ENCODE measurements at regions not wholly inside any gene's neighbourhood (a gene's known extent, or its start where the extent isn't known, plus 50 kb on each side); places are given as distances from the start of the nearest gene placed in this dataset.

- no peak for DNase-seq (ENCODE audit: low spot score)
These were observed 764.0 kb upstream of the DPPA4 start for GRCh38 chr3:110101361-110101760.

GRCh38 chr3:110106805-110107204 is 769.5 kb upstream of the DPPA4 start:
- DNase-seq (ENCODE audit: low spot score): no peak

GRCh38 chr3:110123946-110124345 is 786.6 kb upstream of the DPPA4 start:
- DNase-seq (ENCODE audit: low spot score): no peak

- no peak for DNase-seq (ENCODE audit: low spot score)
These were observed 788.7 kb upstream of the DPPA4 start for GRCh38 chr3:110126065-110126464.

GRCh38 chr3:110133971-110134370 is 796.6 kb upstream of the DPPA4 start:
- DNase-seq (ENCODE audit: low spot score): no peak

GRCh38 chr3:110139048-110139447 is 801.7 kb upstream of the DPPA4 start:
- no peak for DNase-seq (ENCODE audit: low spot score)

GRCh38 chr3:110139821-110140220 is 802.5 kb upstream of the DPPA4 start:
- no peak for DNase-seq (ENCODE audit: low spot score)

GRCh38 chr3:110149763-110150162 is 812.4 kb upstream of the DPPA4 start:
- no peak for DNase-seq (ENCODE audit: low spot score)

GRCh38 chr3:110157221-110157620 is 819.9 kb upstream of the DPPA4 start:
- DNase-seq (ENCODE audit: low spot score): no peak

- DNase-seq (ENCODE audit: low spot score): no peak
These were observed 827.5 kb upstream of the DPPA4 start for GRCh38 chr3:110164632-110165369.

GRCh38 chr3:110165370-110165743 is 828.0 kb upstream of the DPPA4 start:
- DNase-seq (ENCODE audit: low spot score): no peak

GRCh38 chr3:110165753-110166152 is 828.4 kb upstream of the DPPA4 start:
- no peak for DNase-seq (ENCODE audit: low spot score)

GRCh38 chr3:110166791-110167190 is 829.4 kb upstream of the DPPA4 start:
- DNase-seq (ENCODE audit: low spot score): no peak

- DNase-seq (ENCODE audit: low spot score): no peak
These were observed 837.6 kb upstream of the DPPA4 start for GRCh38 chr3:110174908-110175307.

- DNase-seq (ENCODE audit: low spot score): no peak
These were observed 841.6 kb upstream of the DPPA4 start for GRCh38 chr3:110178965-110179364.

- no peak for DNase-seq (ENCODE audit: low spot score)
These were observed 843.4 kb upstream of the DPPA4 start for GRCh38 chr3:110180733-110181132.

GRCh38 chr3:110181226-110181625 is 843.9 kb upstream of the DPPA4 start:
- no peak for DNase-seq (ENCODE audit: low spot score)

- no peak for DNase-seq (ENCODE audit: low spot score)
These were observed 847.2 kb upstream of the DPPA4 start for GRCh38 chr3:110184536-110184935.

- DNase-seq (ENCODE audit: low spot score): no peak
These were observed 855.7 kb upstream of the DPPA4 start for GRCh38 chr3:110193074-110193473.

GRCh38 chr3:110198717-110199587 is 861.6 kb upstream of the DPPA4 start:
- DNase-seq (ENCODE audit: low spot score): no peak

- DNase-seq (ENCODE audit: low spot score): no peak
These were observed 862.2 kb upstream of the DPPA4 start for GRCh38 chr3:110199588-110199943.

GRCh38 chr3:110210086-110210660 is 861.4 kb upstream of the NECTIN3 start:
- DNase-seq (ENCODE audit: low spot score): no peak

- no peak for DNase-seq (ENCODE audit: low spot score)
These were observed 845.0 kb upstream of the NECTIN3 start for GRCh38 chr3:110226645-110227044.
